ENCODE measurements at regions not wholly inside any gene's neighbourhood (a gene's known extent, or its start where the extent isn't known, plus 50 kb on each side); places are given as distances from the start of the nearest gene placed in this dataset.

DNA sequence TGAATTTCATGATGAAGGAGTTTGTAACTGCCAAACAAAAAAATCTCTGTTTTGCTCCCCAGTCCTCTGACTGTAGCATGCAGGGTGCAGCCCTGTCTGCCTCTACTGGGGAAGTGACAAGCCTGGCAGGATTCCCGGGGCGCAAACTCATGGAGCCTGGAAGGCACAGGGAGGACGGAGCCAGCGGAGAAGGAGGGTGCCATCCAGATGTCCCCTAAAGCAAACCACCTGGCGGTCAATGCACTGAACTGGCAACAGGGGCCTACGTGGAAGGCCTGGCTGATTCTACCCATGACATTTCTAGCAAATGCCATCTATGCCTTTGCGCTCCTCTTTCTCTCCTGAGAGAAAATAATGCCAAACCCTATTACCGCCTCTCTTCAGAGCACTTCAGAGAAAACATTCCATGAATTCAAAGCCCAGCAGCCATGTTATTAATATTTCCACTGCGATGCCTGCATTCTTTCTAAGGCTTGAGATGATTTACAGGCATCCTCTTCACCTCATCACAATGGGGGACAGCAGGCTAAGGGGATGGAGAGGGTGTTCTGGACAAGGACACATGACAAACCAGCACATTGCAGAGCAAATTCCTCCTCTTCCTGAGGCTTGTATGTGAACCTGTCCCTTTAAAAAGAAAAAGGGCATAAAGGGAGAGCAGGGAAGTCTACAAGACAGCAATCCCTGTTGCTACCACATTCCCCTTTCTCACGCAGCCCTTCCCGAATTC is 329.3 kb upstream of the NOCT start:
- DNase-seq, result no peak

DNA sequence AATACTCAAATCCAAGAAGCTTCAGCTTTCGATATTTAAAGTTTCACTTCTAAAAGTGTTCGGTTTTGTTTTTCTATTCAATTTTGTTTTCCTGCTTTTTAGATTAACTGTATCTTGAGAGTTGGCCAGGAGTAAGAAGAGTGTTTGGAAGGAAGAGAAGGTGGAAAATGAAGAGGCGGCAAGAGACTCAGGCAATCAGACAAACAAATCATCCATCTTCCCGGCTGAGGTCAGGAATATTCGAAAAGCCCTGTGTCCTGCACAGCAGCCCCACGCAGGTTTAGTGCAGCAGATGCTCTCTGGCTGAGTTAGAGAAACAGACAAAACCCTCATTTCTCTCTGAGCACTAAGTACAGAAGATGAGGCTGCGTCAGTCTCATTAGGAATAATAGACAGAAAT is 330.3 kb upstream of the NOCT start:
- DNase-seq, result no peak

DNA sequence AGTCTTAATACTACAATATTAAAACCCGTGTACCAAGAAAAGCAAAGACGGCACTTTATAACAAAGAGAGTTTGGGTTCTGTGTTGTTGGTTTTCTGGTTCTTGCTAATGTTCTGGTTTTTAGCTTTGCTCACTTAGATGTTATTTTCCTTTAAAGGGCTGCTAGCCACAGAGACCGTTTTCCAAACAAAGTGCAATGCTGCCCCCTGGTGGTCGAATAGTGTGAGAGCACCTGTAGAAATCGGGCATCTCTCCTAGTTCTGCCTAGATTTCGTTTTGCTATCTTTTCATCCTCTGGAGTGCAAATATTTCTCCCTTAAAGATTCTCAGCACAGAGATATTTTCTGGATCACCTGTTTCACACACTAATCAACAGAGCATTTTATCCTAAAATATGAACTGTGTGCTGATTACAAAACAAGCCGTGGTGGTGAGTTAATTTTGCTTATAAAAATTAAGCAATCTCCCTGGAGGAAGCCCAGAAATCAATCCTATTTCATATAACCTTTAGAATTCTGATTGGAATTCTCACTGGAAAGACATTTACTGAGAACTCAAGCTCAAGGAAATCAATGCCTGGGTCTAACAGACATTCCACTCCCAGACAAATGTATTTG is 334.5 kb upstream of the NOCT start:
- DNase-seq, result no peak

DNA sequence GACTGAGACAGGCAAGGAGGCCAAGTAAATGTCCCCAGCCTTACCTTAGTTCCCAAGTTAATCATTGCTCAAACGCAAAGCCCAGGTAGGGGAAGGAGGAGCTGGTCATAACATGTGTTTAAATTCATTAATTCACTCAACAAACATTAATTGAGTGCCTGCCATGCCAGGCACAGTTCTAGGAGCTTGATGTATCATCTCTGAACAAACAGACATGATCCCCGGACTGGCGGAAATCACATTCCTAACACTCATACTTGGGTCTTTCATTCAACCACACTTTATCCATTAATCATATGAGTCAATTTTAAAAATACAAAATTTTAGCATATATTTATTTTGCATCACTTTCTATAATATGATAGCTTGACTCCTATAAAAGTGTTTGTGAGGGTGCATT is 335.3 kb upstream of the NOCT start:
- no peak for DNase-seq

- DNase-seq, result no peak
These were observed 336.4 kb upstream of the NOCT start for GRCh38 chr4:138678985-138679746.

DNA sequence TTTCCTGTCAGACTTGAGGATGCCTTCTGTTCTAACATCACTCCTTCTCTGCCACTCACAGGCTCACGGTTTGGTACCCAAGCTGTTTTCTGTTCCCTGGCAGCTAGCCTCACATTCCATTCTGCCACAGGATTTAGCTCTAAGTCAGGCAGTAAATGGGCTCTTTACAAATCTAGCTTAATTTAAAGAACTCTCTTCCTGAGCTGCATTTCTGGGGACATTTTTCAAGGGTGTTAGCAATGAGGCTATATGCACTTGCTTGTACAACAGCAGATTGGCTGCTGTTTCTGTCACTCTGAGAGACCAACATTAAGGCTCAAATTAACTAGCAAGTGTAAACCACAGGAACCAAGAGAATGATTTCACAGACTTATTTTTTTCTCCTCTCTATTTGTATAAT is 337.8 kb upstream of the NOCT start:
- DNase-seq, result no peak

DNA sequence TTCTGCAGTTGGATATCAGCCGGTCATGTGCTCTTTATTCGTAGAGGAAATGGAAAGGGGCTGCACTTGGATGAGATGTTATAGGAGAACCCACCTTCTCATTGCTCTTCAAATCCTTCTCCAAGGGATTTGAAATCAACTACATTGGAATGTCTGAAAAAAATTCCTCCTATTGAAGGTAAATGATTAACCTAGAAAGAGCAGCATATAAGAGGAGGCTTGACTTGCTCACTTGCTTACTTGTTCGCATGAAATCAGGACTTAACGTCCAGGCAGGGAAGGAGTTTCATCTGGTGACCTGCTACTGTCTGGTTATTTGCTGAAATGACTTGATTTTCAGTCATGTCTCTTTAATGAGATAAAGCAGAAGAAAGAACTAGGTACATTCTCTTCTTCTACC is 338.4 kb upstream of the NOCT start:
- DNase-seq, result no peak

- no peak for DNase-seq
These were observed 339.9 kb upstream of the NOCT start for GRCh38 chr4:138675685-138676084.

DNA sequence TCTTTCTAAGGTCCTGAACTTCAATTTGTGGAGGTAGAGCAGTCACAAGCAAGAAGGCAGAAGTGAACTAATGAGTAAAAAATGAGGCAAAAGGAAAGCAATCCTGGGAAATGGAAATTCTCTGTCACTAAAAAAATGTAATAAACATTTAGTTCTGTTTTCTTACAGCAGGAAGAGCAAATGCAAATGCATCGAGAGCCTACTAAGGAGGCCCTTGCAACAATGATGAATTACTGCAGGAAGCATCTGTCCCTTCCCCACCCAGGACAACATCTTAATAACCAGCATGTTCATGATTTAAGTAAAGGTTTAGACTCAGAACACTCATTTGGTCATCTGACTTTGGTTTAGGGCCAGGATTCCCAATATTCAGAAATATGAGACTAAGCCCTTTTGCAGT is 341.4 kb upstream of the NOCT start:
- DNase-seq, result no peak

DNA sequence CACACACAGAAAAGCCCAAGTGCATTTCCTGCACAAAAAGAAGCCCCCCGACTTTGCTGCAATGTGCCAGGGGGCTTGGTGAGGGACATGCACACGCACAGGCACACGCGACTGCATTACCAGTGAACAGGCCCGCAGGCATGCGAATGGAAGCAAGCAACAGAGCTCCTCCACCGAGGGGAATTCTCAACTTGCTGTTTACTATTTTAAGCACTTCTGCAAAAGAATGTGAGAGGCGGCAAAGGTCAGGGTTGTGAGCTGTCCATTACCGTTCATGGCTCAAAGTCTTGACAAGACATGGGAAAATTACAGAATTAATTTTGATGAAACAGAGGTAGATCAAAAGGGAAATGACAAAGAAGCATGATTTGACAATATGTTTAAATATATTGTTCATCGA is 342.5 kb upstream of the NOCT start:
- no peak for DNase-seq

GRCh38 chr4:138672393-138672976 is 343.1 kb upstream of the NOCT start:
- no peak for DNase-seq

DNA sequence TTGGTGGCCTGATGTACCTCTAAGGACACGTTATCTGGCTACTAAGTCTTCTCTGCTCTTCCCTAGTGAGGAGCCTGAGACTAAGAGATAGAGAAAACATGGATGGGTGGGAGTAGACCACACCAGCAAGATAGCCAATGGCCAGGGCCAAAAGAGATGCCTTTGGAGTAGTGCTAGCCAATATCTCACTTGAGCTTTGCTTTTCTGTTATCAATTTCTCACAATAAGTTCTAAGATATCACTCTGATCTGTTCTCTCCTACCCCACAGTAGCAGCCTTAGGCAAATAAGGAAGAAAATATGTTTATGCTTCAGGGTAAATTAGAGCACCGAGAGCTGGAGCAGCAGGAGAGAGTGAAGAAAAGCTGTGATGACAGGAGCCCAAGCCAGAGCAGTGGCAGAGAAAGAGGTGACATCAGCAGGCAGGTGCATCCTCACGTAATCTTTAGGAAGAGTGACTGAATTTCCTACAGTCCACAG is 343.9 kb upstream of the NOCT start:
- no peak for DNase-seq

GRCh38 chr4:138671106-138671505 is 344.5 kb upstream of the NOCT start:
- DNase-seq, result no peak

GRCh38 chr4:138670681-138671080 is 344.9 kb upstream of the NOCT start:
- DNase-seq, result no peak

- no peak for DNase-seq
These were observed 345.9 kb upstream of the NOCT start for GRCh38 chr4:138669479-138670315.

- DNase-seq, result no peak
These were observed 347.3 kb upstream of the NOCT start for GRCh38 chr4:138668309-138668708.

- no peak for DNase-seq
These were observed 349.2 kb upstream of the NOCT start for GRCh38 chr4:138666366-138666765.

GRCh38 chr4:138665851-138666250 is 349.7 kb upstream of the NOCT start:
- DNase-seq, result no peak

- DNase-seq, result no peak
These were observed 351.7 kb upstream of the NOCT start for GRCh38 chr4:138663883-138664282.

- DNase-seq, result no peak
These were observed 355.7 kb upstream of the NOCT start for GRCh38 chr4:138659812-138660316.

GRCh38 chr4:138659037-138659811 is 356.4 kb upstream of the NOCT start:
- no peak for DNase-seq

DNA sequence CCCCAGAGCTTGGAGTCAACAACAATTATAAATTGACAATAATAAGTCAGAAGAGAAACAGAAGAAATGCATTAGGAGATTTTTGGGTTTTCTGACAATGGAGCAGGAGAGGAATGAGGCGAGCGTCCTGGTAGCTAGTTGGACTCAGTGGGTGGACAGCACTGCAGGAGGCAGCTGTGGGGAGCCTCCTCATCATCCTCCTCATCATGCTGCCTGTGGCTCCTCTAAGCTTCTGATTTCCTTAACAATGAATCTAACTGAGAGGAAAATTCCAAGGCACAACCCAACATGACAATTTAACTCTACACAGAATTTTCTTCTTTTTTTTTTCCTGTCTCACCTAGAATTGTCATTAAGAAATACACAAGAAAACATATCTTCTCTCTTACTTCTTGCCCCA is 357.1 kb upstream of the NOCT start:
- DNase-seq, result no peak

All from GF-D8 (cell line).